Bone marrow (tissue), 2 donors: ENCODE measurements at regions not wholly inside any gene's neighbourhood (a gene's known extent, or its start where the extent isn't known, plus 50 kb on each side); places are given as distances from the start of the nearest gene placed in this dataset.
A peak's percentile ranks its signal among the peaks of the same experiment; 100 is the strongest.

Experiments
- DNase-seq, 2 donors: peaks; one replicate each; lab custom pipeline; 2025; lab: John Stamatoyannopoulos, UW

DNA sequence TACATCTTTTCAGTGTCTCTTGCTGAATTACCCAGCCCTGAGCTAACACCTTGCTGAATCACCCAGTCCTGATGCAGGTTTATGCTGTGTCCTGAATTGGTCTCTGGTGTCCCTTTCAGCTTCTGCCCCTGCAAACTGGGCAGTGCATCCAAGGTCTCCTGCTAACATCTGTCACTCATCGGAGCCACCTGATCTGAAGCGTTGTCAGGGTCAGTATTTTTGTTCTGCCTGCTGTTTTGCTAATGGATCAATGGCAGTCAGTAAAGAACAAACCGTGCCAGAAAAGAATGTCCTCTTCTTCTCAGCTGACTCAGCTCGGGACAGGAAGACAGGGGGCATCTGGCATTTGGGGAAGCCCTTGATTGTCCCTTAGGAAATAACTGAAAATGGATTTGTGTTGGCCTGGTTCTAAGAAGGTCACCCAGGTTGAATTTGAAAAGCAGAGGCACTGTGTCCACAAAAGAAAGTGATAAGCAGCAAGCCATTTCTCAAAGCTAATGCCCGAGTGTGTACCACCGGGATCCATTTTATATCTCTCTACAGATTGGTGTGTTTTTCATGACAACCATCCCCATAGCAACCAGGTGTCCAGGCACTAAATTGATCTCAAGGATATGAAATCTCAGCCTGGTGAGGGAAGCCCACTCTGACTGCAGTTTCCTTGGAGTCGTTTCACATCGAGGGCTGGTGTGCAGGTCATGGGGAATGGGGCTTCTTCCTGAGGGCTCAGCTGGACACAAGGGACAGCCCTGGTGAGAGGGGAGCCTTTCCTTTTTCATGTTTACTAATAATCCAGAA, 109.7 kb upstream of the IRF2BP2 start:
- no peak for DNase-seq

DNA sequence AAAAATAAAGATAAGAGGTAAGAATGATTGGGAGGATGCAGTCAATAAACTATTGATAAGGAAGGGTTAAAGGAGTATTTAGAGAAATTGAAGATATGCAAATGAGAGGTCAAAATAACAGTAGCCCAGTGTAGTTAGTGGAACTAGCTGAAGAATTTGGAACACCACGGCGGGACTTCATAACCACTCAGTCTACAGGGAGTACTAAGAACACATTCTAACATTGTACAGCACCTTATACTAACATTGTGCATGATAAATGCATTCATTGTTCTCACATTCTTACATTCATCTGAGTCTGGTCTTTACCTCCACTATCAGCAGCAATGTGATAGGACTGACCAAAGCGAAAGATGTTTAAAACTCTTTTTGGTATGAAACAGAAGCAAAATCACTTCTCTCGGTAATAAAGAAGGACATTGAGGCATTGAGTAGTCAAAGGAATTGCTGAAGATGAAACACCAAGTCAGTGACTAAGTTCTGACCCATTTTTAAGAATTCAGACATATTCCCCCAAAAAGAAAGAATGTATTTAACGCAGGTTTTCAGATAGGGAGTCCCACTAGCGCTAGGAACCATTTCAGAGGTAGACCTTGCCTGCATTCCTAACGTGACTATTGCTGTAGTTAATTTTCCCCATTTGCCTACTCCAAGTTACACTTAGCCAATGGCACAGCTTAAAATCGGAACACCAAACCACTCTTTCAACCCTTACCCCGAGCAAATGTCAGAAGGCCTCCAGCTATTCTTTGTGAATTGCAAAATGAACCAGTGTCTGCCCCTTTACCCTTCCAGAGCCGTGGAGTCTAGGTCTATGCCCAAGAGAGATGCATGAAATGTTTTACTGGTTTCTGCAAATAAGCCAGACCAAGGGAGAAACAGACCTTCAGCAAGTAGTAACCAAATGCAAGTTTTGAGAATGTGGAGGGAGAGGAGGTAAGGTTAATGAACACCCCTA, 108.8 kb upstream of the IRF2BP2 start:
- no peak for DNase-seq

DNA sequence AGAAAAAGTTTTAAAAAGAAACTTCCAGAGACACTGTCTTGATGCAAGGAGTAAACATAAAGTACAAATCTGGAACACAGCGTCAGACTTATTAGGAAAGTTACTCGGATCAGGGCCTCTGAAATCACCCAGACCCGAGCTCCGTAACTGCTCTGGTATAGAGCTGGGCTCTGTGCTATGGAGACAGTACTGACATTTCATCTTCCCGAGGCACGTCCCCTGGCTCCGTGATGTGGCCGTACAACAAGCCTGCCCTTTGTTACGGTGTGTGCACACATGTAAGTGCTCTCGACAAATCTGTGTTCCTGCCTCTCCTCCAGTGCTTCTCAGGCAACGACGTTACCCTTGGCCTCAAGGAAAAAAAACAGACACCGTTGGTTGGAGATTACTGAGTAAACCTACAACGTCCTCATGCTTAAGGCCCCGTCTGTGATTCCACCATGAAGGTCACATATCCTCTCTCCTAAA, 107.0 kb upstream of the IRF2BP2 start:
- no peak for DNase-seq

DNA sequence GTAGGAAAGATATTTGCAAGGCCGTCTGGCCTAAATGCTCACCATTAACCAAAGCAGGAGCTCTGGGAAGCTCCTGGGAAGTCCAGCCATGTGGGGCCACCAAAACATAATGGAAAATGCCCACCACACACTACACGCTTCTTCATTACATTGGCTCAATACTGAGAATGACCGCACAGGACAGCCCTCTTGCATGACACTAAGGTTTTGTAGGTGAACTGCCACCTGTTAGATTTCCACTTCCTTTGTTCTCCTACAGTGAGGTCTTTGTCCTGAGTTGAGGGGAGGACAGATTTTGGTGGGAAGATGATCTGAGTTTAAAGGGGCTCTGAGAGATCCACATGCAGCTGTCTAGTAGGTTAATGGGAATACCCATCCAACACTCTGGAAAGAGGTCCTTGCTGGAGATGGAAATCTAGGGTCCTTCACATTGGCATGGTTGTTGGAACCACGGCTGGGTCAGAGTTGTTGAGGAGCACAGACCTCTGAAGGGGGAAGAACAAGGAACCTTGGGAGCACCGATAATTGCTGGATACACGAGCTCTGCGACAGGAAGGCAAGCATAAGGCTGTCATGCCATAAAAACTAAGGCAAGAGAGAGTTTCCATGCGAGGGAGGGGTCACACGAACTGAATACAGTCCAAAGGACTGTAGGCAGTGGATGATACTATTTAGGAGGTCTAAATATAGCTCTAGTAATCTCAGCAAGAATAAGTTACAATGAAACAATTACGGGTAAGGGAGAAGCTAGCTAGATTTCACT, 105.5 kb upstream of the IRF2BP2 start:
- no peak for DNase-seq

DNA sequence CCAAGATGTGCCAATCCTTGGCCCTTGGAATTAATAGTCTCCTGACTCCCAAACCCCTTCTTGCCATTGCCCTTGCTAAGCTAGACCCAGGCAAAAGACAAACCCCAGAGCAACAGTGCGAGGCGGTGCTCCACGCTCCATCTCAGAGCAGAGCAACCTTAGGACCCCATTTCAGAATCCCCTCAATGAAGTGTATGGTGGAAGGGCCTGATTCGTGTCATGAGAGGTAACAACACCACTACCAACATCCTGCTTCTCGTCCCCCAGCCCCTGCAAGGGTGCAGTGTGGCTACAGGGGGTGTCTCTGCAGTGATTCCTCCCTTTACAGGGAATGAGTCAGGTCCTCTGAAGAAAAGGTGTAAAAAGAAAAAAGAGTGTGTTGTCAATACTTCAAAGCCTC, 103.9 kb upstream of the IRF2BP2 start:
- DNase-seq = no peak

DNA sequence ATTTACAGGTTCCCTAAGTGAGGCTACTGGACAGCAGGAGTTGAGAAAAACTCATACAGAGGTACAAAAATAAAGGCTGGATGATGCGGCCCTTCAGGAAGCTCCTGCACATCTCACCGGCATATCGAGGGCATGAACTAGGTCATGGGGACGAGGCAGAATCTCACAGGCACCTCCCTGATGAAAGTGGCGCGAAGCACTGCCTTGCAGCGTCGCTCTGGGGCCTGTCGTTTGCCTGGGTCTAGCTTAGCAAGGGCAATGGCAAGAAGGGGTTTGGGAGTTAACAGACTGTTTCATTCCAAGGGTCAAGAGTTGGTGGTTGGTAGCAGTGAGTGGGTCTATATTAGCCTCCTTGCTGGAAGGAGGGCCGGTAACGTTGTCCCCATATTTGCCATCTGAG, 103.5 kb upstream of the IRF2BP2 start:
- DNase-seq = no peak

DNA sequence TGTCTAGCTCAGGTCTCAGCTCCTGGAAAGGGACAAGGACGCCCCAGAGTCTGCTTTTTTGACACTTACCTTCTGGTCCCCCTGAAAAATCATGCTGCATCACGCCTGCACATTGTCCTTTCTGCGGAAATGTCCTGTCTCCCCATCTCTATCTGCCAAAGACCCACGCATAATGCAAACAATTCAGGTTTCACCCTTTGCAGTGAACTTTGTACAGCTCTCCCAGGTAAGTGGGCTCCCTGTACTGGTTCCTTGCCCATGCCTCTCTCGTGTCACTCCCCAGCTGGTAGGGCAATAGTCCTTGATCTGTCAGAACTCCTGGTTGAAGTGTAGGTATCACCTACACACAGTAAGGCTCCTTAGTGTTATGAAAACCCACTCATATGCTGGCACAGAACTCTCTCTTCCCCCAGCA, 102.9 kb upstream of the IRF2BP2 start:
- no peak for DNase-seq

DNA sequence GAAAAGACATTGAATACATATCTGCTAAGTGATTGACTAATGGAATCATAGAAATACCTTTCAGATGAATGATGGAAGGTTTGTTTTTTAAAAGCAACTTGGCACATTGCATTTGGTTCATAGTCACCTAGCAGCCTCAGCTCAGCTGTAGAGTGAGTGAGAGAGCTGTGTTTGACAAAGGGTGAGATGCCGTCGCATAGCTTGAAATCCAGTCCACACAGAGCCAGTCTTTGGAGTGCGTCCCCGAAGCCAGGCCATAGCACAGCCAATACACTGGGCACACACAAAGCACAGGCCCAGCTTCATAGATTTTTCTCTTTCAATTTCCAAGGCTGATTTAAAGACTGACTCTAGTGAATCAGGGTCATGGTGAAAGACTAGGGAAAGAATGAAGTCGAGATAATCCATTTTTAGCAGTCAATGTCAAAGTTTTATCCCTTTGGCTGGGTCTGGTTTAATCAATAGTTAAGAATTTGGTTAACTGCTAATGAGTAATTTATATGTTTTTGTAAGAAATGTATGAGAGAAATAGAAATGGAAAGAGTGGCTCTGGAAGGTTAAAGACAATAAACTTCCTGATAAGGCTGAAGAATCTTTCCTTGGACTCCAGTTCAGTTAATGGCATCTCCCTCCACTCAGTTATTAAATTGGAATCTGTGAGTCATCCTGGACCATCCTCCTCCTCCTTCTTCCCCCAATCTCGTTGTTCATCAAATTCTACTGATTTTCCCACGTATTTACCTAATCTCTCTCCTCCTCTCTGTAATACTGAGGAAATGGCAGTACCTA, 101.2 kb upstream of the IRF2BP2 start:
- no peak for DNase-seq

DNA sequence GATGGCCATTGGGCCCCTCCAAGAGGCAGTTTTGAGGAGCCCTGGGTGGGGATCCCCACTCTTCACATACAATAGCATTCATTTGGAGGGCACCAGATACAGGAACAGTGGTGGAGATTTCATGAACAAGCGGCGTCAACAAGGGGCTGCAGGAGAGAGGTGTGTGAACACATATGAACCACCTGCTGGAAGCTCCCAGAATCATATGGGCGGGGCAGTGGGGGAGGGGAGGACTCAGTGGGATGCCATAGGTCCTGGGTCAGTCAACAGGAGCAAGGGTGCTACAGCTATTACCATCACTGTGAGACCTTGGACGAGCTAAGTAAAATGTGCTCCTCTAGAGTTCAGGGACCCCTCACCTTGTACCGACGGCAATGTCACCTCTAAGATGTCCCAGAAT, 100.4 kb upstream of the IRF2BP2 start:
- no peak for DNase-seq

DNA sequence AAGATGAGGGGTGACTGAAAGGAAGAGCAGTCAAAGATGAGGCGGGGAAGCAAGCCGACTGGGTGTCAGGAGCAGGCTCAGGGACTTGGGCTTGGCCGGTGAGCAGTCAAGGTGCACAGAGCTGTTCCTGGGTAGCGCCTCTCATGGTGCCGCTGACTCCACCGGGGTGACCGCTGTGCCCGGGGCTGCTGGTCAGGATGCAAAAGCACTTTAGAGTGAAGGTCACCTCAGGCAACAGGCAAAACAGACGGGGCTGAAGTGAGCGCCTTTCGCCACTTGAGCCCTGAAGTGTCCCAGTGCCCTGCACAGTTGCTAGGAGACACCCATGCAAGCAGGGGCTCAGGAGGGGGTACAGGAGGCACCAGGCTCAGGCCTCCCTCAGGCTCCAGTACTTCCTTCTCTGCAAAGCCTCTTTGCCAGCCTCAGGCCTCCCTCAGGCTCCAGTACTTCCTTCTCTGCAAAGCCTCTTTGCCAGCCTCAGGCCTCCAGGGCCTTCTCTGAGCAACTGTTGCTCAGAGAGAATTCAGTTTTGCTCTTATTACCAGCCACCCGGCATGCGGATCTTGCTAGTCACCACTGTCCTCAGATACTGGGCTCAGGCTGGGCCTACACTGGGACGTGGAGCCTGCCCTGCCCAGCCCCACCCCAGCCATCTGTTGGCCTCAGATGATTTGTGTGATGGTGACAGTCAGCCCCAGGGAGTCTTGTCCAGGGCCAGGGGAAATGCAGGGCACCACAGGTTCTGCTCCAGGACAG, 99.7 kb upstream of the IRF2BP2 start:
- peak in 1 of 2 donors; percentile 20 for DNase-seq

DNA sequence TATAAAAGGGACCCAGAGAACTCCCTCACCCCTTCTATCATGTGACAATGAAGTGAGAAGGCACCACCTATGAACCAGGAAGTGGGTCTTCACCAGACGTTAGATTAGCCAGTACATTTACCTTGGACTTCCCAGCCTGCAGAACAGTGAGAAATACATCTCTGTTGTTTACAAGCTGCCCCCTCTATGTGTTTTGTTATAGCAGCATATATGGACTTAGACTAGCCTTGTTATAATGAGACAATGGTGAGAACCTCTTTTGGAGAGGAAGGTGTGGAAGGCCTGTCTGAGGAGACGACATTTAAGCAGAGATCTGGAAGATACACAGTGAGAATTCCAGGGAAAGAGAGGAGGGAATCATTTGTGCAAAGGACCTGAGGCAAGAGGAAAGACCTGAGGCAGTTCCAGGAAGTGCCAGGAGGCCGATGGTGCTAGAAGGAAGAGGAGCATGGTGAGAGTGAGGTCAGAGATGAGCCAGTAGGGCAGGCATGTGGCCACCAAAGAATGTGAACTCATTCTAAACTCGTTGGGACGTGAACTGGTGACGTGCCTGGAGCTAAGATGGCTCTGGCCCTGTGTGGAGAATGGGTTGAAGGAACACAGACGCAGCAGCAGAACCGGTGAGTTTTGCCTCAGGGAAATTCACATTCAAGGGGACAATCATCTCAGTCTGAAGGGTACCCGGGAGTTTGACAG, 98.9 kb upstream of the IRF2BP2 start:
- no peak for DNase-seq

DNA sequence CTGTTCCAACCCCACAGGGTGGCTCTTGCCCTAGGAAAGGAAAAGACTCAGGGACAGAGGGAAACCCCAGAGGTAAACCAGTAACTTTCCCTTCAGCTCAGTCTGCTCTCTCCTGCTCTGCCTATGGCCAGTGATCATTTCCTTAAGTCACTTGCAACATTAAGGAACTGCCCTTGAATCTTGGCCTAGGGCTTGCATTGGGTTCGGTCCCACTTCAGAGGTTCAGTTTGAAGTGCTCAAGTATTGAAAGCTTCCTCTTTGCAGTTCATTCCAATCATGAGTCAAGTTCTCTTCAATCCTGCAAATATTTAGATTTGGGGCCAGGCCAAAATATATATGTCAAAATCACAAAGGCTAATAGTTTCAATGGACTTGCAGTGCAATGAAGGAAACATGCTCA, 97.7 kb upstream of the IRF2BP2 start:
- DNase-seq = no peak

DNA sequence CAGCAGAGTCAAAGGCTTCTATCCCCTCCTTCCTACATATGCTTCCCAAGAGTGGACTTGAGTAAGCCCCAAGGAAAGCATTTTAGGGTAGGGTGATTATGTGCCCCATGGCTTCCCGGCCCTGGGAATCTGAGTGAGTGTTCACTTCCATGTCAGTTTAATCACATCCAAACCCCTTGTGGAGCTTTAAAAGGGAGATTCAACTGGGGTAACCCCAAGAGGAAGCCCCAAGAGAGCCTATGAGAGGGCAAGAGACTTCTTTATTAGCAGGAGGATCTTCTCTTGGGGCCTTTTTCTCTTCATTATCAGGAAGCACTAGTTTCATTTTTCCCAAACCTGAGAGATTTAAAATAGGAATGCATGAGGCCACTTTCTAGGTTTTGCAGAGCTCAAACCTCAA, 97.0 kb upstream of the IRF2BP2 start:
- no peak for DNase-seq

DNA sequence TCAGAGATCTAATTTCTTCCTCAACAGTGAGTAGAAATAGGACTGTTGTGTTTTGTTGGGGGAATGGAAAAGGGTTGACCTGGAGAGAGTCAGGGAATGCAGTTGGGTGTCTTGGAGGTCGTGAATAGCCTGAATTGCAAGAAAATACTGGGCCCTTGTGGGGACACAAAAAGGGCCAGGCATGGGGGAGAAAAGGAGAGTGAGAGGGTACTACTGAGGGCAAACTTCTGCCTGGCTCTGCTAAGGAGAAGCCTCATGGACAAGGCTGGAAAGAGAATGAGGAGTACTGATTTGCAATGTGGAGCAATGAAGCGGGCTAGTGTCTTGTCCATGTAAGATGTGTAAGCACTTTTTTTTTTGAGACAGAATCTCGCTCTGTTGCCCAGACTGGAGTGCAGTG, 96.2 kb upstream of the IRF2BP2 start:
- DNase-seq = no peak

DNA sequence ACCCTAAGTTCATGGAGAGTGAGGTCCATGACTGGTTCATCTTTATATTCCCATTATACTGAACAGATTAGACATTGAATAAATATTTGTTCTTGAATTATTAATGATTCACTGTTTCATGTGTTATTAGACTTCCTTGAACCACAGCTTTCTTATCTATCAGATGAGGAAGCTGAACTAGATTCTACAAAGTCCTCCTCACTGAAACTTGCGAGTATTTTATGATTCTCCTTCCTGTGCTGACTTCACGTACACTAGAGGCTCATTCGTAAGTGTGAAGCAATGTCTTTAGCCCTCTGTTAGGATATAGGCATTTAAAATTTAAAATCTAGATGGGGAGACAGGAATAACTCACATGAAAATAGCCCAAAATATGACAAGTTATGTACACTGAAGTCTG, 95.6 kb upstream of the IRF2BP2 start:
- DNase-seq = no peak

DNA sequence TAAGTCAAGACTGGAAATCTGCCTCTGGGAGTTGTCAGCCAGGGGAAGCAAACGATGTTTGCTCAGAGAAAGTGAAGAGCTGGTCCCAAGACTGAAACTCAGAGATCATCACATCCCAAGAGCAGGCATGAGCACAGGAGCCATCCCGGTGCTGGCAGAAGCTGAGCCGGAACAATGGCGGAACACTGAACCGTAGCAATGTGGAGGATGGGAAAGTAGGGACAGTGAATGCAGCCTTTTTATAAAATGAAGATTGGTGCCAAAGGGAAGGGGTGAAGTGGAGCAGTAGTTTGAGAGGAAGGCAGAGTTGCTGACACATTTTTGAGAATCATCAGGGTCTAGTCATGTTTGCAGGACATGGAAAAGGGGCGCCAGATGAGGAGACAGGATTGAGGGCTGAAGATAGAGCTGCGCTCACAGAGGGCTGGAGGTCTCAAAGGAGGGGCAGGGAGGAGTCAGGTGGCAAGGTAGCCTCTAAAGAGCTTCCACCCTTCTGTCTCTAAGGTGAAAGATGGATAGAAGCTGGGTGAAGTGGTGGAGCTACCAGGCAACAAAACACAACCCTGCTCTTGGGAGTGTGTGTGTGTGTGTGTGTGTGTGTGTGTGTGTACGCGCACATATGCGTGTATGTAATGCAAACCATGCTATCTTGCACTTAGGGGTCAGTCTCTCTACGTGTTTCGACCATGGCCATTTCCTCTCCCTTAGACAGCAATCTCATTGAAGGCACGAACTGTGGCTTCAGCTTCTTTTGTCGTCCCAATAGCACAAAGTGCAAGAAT, 94.3 kb upstream of the IRF2BP2 start:
- no peak for DNase-seq

DNA sequence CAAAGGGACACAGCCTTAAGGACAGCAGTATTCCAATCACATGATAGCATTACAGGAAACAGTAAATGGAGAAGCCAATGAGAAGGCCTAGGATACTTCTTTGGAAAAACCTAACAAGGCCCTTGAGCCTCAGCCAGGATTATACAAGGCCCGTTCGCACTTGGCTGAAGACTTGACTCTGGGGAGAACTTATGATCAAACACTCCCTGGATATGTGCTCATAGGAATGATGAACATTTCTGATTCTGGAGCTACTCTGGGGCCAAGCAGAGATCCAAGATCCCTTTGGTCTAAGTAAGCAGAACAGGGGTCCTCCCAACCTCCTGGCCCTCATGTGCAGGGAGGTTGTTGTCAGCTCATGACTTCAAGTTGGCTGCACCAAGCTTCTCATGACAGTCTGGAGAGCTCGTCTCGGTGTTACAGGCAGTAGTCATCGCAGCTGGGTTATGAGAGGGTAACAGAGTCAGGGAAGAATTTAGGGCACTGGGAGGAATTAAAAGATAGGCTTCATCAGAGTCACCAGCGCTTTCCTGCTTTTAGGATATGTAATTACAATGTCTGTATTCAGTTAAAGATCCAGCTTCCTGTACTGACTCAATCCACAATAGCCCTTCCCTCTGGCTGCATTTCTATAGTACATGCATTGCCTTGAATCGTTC, 92.5 kb upstream of the IRF2BP2 start:
- DNase-seq = no peak

DNA sequence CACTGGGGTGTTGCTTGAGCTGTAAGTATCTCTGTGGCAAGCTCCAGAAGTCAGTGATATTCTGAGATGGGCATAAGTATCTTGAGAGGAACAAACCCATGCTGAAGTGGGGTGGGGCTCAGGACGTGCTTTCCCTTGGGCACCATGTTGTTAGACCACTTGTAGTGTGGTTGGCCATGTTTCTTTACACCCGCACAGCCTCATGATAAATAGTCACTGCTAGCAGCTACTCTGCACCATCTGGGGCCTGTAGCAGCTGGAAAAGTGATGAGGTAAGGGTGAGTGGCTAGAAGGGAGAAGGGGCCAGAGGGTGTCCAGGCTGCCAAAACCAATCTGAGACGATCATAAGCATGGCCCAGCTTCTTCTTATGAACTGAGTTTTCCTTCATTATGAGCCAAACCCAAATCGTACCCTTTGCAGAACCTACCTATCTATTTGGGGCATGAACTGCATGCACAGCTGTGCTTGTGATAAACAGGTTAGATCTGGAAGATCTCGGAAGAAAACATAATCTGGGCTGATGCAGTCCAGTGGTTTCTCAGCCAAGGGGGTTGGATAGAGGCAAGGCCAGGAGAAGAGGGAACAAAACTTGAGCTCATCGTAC, 91.9 kb upstream of the IRF2BP2 start:
- DNase-seq = no peak
